ENCODE measurements at regions not wholly inside any gene's neighbourhood (a gene's known extent, or its start where the extent isn't known, plus 50 kb on each side); places are given as distances from the start of the nearest gene placed in this dataset.

GRCh38 chr15:91522605-91523332 is 330.7 kb upstream of the SLCO3A1 start:
- WGBS (ENCODE audit: insufficient coverage, insufficient replicate concordance, low lambda C conversion rate, missing lambda C conversion rate): 0% methylated on average over 2 of the region's 2 CpGs
- H3K9me3 ChIP-seq (replicated peaks; ENCODE audit: control insufficient read depth, insufficient read depth, low read length): no peaks in the 10 kb centered on the region
- H4K20me1 ChIP-seq (ENCODE audit: control insufficient read depth, insufficient read depth): no peaks in the 10 kb centered on the region
- in situ Hi-C loops (cut with MboI): no loop called here
- no peaks in the 10 kb centered on the region for H3K79me2 ChIP-seq (ENCODE audit: control insufficient read depth, insufficient read depth, low read length)
- no peak overlapping the region for H3K4me2 ChIP-seq (ENCODE audit: control insufficient read depth, insufficient read depth)
- CTCF ChIA-PET: no interaction called here
- FAIRE-seq: no peak
- SMC1A ChIA-PET (ENCODE audit: uncharacterized antibody, unreplicated experiment): no interaction called here
- no peaks in the 10 kb centered on the region for H3K4me1 ChIP-seq (ENCODE audit: control insufficient read depth, insufficient read depth, low read length)
- no peak overlapping the region for H3K27ac ChIP-seq (ENCODE audit: control insufficient read depth, insufficient read depth)
- no peak for DNase-seq (ENCODE audit: low read depth, low spot score)
- H3K36me3 ChIP-seq (ENCODE audit: control insufficient read depth in 2 of 2, insufficient read depth in 2 of 2, low read length in 1 of 2): no peaks in the 10 kb centered on the region
- ATAC-seq: no peak
- H2AFZ ChIP-seq (ENCODE audit: control insufficient read depth, low read depth, low read length): no peak overlapping the region
- RAD21 ChIA-PET (ENCODE audit: unreplicated experiment): no interaction called here
- no peak overlapping the region for H3K9ac ChIP-seq (ENCODE audit: control insufficient read depth, insufficient read depth, low read length)
- no peak overlapping the region for H3K4me3 ChIP-seq
- BruUV-seq (replicated peaks): no TSS peak
- intact Hi-C loops (cut with micrococcal nuclease; ENCODE audit: unreplicated experiment): no loop called here
- POLR2A ChIA-PET: no interaction called here
- TF ChIP-seq ZNF384 (IDR thresholded peaks at IDR 0.05; ENCODE audit: borderline replicate concordance, low read depth, low read length) (no peak), RAD21 (IDR thresholded peaks at IDR 0.05; ENCODE audit: insufficient read depth, low read depth, low read length) (peak; percentile 17; the same call in 1 of the 2 replicates)
- no peaks in the 10 kb centered on the region for H3K27me3 ChIP-seq (replicated peaks in 1 of 2; ENCODE audit: control insufficient read depth in 2 of 2, insufficient read depth in 2 of 2, low read length in 1 of 2)

GRCh38 chr15:91523596-91523995 is 329.9 kb upstream of the SLCO3A1 start:
- in situ Hi-C loops (cut with MboI) (no loop called here), intact Hi-C loops (cut with micrococcal nuclease; ENCODE audit: unreplicated experiment) (no loop called here)
- RAD21 ChIA-PET (ENCODE audit: unreplicated experiment): no interaction called here
- no peak for TF ChIP-seq BCLAF1 (IDR thresholded peaks at IDR 0.05)
- TF ChIP-seq IRF3 (IDR thresholded peaks at IDR 0.05): no peak
- no peak for TF ChIP-seq IKZF1 (conservative IDR thresholded peaks at IDR 0.05)
- TF ChIP-seq POLR2AphosphoS5 (IDR thresholded peaks at IDR 0.05; ENCODE audit: low read length): no peak
- no peak for TF ChIP-seq MYB (IDR thresholded peaks at IDR 0.05; ENCODE audit: borderline replicate concordance, low read depth, low read length)
- TF ChIP-seq TCF12 (IDR thresholded peaks at IDR 0.05; ENCODE audit: low read depth, low read length): no peak
- no peak for TF ChIP-seq YBX1 (IDR thresholded peaks at IDR 0.05)
- TF ChIP-seq E4F1 (IDR thresholded peaks at IDR 0.05; ENCODE audit: borderline replicate concordance, partially characterized antibody): no peak
- TF ChIP-seq PAX8 (IDR thresholded peaks at IDR 0.05): no peak
- no peak for TF ChIP-seq RELA (IDR thresholded peaks at IDR 0.05; ENCODE audit: borderline replicate concordance, partially characterized antibody)

More at GRCh38 chr15:91523596-91523995, 329.9 kb upstream of the SLCO3A1 start:
- Histone ChIP-seq H3K4me2 (ENCODE audit: control insufficient read depth, insufficient read depth) (no peak overlapping the region), H3K27me3 (replicated peaks in 1 of 2; ENCODE audit: control insufficient read depth in 2 of 2, insufficient read depth in 2 of 2, low read length in 1 of 2) (no peaks in the 10 kb centered on the region), H3K4me1 (ENCODE audit: control insufficient read depth, insufficient read depth, low read length) (no peaks in the 10 kb centered on the region), H2AFZ (ENCODE audit: control insufficient read depth, low read depth, low read length) (no peak overlapping the region), H3K27ac (ENCODE audit: control insufficient read depth, insufficient read depth) (no peak overlapping the region), H3K36me3 (ENCODE audit: control insufficient read depth in 2 of 2, insufficient read depth in 2 of 2, low read length in 1 of 2) (no peaks in the 10 kb centered on the region), H3K9ac (ENCODE audit: control insufficient read depth, insufficient read depth, low read length) (no peak overlapping the region), H3K4me3 (no peak overlapping the region), H3K9me3 (replicated peaks; ENCODE audit: control insufficient read depth, insufficient read depth, low read length) (no peaks in the 10 kb centered on the region), H4K20me1 (ENCODE audit: control insufficient read depth, insufficient read depth) (no peaks in the 10 kb centered on the region), H3K79me2 (ENCODE audit: control insufficient read depth, insufficient read depth, low read length) (no peaks in the 10 kb centered on the region)
- DNase-seq (ENCODE audit: low read depth, low spot score): no peak
- ChIA-PET SMC1A (ENCODE audit: uncharacterized antibody, unreplicated experiment) (no interaction called here), CTCF (no interaction called here), POLR2A (no interaction called here)
- FAIRE-seq: no peak
- no peak for ATAC-seq
- no TSS peak for BruUV-seq (replicated peaks)
- WGBS (ENCODE audit: insufficient coverage, insufficient replicate concordance, low lambda C conversion rate, missing lambda C conversion rate): 0% methylated on average over 1 of the region's 1 CpG
